HG03135 (cell line): ENCODE measurements at regions not wholly inside any gene's neighbourhood (a gene's known extent, or its start where the extent isn't known, plus 50 kb on each side); places are given as distances from the start of the nearest gene placed in this dataset.

ENCODE experiments used
- ATAC-seq: cut with Tn5 transposase; IDR thresholded peaks from one replicate; pipeline ENCODE4 v1.9.1; 2021; ENCODE audit warnings: mild to moderate bottlenecking, moderate library complexity; ENCODE audit not compliant: unreplicated experiment

DNA sequence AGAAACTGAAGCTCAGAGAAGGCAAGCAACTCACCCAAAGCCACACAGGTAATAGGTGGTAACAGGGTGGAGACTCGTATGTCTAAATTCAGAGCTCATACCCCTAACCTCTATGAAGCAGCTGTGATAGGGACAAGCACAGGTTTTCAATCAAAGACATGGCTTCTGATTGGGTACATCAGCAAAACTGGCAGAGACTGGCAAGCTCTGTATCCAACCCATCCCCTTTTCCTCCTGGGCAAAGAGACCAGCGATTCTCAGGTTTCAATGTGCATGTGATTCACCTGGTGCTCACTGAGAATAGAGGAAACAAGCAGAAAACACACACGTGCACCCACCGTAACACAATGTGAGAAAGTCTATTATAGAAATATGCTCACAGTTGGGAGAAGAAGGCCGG is 153.0 kb downstream of the SMIM20 start:
- ATAC-seq, result no peak

DNA sequence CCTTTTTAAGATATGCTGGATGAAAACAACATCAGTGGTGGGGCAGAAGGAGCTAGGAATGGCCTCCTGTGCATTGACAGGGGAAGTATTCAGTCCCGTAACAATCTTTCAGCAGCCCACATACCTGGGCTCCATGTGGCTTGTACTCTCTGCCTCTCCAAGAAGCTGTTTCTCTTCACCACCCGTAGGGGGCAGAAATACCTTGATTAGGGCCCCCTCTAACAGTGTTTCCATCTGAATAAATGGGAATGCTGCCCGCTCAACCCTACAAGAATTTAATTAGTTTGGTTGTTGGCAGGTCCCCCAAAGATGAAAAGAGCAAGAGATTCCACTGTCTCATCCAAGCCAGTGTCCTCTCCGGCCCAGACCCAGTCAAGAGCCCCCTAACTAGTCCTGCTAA is 155.2 kb downstream of the SMIM20 start:
- ATAC-seq, result no peak

DNA sequence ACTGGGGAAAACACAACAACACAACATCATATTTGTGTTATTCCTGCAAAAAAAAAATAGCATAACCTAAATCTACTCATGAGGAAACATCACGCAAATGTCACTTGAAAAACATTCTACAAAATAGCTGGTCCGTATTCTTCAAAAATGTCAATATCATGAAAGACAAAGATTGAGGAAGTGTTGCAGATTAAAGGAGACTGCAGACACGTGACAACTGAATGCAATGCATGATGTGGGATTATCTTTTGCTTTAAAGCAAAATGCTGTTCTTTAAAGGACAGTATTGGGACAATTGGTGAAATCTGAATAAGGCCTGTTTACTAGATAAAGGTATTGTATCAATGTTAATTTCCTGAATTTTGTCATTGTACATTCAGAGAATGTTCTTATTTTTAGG is 157.7 kb downstream of the SMIM20 start:
- no peak for ATAC-seq

DNA sequence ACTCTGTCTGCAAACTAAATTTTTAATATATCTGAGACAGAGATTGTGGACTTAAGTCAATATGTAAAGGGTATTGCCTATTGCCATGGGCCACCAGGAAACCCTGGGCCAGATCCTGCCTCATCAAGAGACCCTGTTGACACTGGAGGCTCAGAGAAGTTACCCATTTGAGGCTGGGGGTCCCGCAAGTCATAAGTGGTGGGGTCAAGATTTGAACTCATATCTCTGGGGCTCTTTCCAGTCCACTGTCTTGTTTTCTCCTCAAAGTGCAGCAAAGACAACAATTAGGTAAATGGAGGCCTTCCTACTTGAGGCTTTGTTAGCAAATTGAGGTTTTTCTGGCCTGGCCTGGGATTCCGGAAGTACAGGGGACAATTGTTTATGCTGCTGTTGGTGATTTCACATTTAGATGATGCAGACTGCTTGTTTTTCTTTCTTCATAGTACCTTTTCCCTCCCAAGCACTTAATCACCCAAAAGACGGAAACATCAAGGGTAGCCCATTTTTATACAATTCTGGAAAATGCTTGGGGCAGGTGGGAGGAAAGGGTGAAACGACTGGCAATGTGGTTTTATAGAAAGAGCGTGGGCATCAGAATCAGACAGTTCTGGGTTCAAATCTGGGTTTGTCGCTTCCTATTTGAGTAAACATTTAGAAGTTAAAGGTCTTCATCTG is 160.0 kb downstream of the SMIM20 start:
- no peak for ATAC-seq

DNA sequence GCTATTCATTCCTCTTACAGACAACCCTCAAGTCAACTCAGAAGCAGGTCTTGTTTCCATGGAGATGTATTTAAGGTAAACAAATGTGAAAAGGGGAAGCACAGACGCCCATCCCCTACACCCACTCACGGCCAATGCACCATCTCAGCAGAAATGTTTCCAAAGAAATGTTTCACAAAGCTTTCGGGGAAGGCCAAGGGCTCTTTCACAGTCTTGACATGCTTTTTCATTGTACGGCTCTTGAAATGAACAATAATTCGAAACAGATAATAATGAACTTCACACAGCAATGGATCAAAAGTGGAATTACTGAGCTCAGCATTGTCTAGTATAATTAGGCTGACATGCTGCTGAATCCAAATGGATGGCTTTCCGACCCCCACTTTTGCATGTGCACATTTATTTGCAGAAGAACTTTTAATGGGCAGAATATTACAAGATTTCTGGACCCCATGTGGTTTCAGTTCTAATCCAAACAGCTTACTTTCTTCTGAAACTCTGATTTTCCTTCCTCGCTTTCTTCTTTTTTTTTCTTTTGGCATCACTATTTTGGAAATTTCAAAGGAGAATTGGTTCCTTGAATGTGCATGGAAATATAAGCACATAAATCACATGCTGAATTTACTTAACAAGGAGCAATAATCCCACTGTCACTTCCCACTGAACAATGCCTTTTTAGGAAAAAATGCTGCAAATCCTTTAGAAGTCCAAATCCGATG is 160.9 kb downstream of the SMIM20 start:
- peak; percentile 70 for ATAC-seq

DNA sequence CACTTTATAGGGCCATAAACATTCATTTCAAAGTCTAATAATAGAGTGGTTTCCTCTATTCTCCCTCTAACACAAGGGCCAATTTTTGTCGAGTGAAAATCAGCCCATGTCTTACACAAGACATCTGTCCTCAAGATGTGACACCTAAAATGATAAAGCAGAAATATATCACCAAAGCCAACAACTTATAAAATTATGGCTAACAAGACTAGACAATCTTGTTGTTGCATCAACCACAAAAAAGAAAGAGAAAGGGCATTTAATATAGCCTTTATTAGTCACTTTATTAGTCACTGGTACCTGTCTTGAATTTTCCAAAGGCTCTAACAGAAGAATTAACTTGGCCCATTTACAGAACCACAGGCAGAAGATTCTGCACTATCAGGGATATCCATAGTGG is 161.6 kb downstream of the SMIM20 start:
- ATAC-seq, result peak; percentile 29

DNA sequence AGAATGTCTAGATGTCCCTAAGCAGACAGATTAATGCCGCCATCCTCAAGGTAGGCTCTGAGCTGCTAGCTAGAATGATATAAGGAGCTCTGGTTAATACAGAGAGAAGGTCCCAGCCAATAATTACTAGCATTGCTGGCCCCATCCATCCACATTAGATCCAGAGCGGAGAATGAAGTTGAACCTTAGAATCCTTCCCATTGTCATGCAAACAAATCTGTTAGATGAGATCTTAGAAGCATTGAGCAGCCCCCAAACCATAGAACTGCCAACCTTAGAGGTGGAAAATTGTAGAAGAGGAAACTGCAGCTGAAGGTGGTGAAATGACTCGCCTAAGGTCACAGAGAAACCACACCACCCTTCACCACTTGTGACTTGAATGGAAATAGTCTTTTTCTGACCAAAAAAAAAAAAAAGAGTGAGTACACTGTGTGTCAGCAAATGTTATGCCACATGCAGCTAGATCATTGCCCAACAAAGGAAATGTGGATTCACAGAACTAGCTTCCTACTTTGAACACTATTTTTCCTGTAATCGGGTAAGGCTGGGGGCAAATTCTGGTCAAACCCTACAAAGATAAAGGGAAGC is 162.1 kb downstream of the SMIM20 start:
- ATAC-seq, result peak; percentile 78

DNA sequence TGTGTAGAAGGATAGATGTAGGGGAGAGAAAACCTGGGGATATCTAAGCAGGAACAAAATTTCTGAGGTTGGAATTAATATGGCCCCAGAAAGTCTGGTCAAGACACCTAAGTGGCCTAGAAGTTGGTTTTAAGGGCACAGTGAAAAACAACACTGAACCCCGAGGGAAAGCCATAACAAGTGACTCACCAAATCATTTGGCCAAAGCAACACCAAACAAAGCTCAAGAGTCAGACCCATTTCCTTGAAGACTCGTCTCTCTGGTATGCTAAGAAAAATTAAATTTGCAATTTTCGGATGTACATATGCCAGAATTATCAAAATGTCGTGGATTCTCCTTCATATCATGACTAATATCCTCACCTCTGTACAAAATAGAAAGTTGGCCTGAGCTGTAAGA is 162.9 kb downstream of the SMIM20 start:
- ATAC-seq, result no peak

DNA sequence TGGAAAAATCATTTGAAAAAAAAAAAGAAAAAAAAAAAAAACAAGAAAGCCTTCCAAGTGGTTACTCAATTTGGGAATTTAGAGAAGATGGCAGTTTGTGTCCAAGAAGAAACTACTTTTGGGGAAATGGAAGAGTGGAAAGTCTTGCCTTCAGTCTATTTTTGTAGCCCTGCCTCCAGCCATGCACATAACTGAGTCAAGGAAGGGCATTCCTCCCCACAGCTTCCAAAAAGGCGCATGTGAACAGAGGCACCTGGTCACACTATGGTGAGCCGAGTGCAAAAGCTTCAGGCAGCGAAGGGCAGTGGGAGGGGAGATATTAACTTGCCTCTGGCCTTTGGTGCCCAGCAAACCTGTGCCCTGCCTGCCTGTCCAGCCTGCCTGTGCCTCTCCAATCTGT is 163.7 kb downstream of the SMIM20 start:
- no peak for ATAC-seq

DNA sequence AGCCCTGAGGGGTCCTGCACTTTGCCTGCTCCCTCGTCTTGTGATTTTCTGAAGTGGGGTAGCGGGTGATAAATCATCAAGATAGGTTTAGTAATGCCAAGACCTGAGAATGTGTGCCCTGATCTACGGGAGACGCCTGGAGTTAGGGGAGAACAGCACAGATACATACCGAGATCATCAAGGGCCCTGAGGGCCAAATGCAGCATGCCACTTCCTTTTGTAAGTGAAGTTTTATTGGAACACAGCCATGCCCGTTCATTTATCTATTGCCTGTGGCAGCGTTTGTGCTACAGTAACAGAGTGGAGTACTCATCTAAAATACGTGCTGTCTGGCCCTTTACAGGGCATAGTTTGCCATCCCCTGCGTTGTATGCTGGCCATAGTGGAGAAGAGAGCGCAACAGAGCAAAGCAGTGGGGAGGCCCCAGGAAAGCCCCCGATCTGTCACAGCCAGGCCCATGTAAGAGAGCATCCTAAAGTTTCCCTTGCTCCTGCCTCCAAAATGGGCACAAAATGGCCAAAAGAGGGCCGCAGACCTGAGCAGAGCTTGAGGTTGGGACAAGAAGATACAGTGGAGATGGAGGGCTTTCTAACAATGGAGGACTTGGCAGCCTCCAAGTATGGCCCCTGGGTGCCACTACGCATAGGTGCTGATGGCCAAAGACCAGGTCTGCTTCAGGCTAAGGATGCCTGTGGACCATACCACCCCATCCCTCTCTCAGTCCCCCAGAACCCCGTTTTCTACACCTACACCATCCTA is 167.0 kb downstream of the SMIM20 start:
- ATAC-seq, result no peak

DNA sequence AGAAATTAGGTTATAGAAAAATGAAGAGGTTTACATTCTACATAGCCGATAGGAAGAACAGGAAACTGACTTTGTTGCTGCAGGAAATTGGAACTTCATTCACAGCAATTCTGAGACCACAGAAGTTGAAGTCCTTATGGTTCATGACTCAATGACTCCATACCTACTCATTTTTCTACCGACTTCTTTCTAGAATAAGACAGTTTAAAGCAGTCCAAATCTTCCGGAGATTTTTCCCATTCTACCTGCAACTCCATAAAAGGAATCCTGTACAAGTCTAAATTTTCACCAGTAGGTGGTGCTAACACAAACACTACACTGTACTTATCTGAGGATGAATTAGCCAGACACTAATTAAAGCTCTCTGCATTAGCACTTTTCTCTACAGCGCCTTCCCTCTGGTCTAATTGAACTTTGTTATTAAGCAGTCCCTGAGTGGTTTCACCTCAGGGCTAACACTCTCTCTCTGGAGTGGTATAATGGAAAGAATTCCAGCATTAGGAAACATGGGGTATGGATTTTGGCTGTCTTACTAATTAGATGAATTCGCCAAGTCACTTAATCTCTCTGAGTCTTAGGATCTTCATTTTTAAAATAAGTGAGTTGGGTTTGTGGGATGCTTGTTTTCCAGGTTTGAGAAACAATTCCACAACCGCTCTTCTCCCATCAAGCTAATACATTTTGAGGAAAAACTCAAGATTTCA is 167.9 kb downstream of the SMIM20 start:
- ATAC-seq, result no peak

DNA sequence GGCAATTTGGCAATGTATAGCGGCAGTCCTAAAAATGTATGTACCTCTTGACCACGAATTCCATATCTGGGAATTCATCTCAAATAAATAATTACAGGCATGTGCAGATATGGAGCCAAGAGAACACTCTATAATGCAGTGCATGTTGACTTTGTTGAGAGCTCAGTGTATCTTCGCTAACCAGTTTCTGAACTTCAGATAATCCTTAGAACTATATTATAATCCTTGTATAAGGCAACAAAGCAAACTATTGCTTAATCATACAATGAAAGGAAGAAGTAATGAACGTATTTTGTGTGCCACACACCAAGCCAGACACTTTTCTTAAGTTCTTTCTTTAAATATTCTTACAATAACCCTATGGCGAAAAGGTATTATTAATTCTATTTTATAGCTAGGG is 168.5 kb downstream of the SMIM20 start:
- no peak for ATAC-seq

DNA sequence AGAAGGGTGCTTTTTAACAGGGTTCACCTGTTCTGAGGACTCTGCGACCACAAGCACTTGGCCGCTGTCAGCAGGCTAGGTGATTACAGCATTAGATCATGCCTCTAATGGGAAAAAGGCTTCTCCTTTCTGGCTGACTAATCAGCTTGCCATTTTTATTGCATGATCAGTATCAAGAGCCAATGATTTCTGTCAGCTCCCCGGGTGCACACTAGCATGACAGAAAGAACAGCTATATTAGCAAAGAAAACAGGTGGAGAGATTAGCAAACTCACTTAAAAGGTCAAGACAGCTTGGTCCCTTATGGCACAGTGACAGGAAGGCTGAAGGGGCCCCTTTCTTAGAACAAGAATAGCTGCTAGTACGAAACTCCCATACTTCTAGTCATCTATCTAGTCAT is 170.0 kb downstream of the SMIM20 start:
- peak; percentile 43 for ATAC-seq

DNA sequence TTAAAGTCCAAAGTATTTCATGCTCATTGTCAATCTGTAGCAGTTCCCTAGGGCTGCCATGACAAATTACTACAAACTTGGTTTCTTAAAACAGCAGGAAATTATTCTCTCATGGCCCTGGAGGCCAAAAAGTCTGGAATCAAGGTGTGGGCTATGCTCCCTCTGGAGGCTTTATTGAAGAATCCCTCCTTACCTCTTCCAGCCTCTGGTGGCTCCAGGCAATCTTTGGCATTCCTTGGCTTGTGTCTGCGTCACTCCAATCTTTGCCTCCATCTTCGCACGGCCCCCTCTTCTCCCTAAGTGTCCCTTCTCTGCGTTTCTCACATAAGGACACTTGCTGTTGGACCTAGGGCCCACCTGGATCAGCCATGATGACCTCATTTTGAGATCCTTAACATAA is 170.4 kb downstream of the SMIM20 start:
- no peak for ATAC-seq

DNA sequence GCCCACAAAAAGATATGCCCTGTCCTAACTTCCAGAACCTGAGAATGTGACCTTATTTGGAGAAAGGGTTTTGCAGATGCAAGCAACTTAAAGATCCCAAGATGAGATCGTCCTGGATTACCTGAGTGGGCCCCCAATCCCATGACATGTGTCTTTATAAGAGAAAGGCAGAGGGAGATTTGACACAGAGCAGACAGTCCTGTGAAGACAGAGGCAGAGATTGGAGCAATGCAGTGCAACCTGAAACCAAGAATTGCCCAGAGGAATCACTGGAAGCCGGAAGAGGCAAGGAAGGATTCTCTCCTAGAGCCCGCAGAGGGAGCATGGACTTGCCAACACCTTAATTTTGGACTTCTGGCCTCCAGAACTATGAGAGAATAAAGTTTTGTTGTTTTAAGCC is 171.5 kb downstream of the SMIM20 start:
- ATAC-seq, result no peak

DNA sequence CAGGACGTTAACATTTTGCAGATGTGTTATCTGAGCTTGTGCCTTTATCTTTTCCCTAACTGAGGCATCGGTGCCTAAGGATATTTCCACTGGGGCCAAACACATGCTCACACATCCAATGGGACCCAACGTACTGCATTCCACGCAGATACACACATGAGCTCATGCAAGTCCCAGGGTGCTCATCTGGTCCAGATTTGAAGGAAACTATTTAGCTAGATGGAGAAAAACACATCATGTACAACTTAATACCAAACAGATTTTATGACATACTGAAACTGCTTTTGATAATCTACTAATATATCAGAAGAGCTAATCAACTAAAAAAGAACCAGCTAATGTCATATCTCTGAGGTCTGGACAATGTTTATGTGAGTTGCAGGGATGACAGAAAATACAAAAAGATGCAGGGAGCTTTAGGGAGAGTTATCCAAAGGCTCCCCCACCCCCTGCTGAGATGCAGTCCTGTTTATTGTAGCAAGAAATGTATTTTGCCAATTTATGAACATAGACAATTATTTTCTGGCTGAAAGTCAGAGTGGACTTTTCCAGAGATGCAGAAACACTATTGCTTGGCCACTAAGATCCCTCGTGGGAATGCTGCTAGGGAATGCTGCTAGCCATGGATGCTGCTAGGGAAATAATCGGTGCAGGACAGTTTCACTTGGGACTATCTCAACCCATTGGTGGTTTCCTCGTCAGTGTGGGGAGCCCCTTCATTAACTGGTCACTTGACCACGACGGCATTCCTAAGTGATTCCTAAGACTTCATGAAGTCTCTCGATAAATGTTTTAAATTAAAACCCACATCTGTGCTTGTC is 172.8 kb downstream of the SMIM20 start:
- ATAC-seq, result no peak

DNA sequence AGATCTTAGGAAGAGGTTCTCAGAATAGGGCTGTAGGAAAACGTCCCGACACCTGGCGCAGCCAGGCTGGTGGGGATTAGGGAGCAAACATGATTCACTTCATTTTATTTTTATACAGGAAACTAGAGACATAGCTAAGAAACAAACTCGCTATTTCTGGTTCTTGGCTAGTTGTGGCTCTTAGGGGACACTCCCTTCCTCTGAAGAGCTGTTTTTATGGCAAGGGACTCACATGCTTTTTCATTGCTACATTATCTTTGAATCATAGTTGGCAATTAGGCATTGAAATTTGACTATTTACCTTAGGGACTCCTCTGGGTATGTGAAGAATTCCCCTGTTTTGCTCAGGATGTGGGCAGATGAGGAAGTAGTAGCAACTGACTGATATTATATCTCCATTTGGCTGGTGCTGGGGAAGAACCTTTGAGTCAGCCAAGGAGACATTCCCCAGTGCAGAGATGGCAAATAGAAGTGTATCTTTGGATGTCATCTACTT is 174.5 kb downstream of the SMIM20 start:
- ATAC-seq, result peak; percentile 71

DNA sequence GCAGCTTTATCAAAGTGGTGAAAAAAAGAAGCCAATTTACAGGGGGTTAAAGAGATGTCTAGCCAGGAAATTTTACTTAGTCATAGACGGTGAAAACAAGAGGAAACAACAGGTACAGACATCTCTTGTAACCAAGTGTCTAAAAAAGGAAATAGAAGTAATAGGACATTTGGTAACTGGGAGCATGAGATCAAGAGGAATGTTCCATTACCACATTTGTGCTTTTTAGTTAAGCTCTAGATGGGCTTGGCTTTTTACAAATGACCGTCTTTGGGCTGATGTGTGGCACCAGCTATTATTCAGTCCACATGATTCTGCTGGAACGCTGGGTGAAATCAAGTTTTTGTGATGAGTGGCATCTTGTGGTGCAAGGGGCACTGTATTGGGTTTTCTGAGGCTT is 179.5 kb downstream of the SMIM20 start:
- no peak for ATAC-seq

DNA sequence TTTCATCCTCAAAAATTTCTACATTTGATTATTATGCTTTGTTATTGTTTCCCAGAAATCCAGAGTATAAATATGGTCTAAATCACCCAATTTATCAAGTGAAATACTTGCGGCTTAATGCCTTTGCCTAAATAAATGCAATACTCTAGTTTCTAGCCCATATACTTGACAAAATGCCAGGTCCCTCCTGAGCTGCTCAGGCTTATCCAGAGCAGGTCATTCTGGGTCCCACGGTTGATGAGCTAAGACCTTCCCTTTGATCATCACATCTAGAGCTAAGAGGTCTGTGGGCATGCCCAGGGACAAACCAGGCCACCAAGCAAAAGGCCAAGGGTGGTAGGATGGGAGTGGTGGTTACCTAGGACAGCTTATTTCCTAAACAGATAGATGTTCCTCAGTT is 180.1 kb downstream of the SMIM20 start:
- no peak for ATAC-seq

DNA sequence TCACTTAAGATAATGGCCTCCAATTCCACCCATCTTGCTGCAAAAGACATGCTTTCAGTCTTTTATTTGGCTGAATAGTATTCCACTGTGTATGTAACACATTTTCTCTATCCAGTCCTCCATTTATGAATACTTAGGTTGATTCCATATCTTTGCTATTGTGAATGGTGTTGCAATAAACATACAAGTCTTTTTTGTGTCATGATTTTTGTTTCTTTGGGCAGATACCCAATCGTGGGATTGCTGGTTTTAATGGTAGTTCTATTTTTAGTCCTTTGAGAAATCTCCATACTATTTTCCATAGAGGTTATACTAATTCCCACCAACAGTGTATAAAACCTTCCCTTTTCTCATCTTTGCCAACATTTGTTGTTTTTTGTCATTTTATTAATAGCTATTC is 180.9 kb downstream of the SMIM20 start:
- no peak for ATAC-seq
